Activated CD4-positive, alpha-beta T cell treated with anti-CD3 and anti-CD28 coated beads, Interleukin-2, amount 50 U/mL, for 1 hour (primary cell): ENCODE measurements at regions not wholly inside any gene's neighbourhood (a gene's known extent, or its start where the extent isn't known, plus 50 kb on each side); places are given as distances from the start of the nearest gene placed in this dataset.

Experiments
- DNase-seq: peaks from one replicate; pipeline ENCODE4 v3.0.0-alpha.2; 2020

DNA sequence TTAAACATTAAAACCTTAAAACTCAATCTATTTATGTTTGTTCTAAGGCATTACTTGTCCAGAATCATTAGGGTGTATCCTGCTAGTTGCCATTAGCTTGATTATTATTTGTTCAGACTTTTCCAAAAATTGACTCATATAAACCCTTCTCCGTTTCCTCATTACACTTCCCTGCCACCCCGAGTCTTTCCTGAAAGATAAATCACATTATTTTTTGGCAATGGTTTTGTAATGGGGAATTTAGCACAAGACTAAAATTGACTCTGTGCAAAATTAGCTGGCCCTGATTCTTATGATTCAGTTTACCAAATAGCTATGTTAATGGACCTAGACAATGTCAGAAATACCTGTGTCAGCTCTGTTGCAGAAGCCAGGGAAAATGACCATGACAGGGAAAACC lies 112.2 kb upstream of the NT5C1B start:
- no peak for DNase-seq

DNA sequence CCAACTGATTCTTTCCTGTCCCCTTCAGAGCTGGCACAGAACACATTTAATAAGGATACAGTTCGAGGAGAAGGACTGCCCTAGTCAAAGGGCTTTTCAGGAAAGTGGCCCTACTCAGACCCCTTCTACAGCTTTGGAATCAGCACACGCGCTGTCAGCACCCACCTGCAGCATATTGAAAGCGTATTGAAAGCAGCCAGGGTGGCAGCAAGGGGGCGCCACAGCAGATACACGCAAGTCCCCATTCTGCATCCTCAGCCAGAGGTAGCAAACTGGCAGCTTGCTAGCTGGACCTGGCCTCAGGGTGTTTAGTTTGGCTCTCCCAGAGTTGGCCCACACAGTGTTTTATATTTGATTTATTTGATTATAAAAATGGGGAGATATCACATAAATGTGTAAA lies 101.0 kb upstream of the NT5C1B start:
- no peak for DNase-seq

DNA sequence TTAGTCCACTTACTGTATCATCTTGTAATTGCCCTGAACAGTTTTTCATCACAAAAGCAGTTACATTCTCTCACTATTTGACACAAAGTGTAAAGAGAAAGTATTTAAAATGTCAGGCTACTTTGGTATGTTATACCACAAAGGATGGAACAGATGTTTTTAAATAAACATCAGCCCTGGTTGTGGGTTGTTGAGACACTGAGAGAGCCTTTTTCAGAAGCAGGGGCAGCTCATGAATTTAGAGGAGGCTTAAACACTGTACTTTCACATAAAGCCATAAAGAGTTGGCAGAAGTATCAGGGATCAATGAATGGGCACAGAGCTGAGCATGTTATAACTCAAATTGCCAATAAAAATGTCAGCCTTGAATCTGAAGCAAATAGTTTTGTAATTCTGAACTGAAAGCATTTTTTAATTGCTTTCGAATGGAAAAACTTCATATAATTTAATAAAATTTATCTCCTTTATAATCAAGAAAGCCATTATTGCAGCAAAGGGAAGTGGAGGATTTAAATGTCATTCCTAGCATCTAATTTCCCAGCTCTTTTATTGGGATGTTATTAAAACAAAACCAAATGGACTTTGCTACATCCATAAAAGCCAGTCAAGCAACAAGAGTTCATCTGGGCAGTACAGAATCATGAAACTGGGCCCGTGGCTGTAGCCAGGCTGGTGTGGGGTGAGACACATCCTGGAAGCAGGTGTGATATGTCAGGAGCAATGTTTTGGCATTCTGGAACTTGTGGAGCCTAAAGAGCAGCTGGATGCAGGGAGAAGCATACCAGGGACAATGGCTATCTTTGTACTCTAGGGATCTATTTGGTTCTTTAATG lies 95.1 kb upstream of the NT5C1B start:
- DNase-seq: no peak

DNA sequence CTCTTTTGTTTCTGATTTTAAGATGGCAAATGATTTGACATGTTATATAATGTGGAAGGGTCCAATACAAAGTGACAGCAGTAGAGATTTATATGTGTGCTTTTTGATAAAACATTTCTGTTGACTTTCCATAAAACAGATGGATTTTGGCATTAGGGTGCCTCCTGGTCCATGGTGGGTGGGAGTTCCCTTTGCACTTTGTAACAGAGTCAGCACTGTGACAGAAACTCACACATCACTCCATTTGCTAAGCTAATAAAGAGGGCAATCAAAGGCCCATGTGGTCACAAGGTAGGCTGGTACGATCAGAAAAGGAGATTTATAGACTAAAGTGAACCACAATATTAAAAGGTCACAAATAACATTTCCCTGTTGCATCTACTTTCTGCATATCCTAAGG lies 93.3 kb upstream of the NT5C1B start:
- no peak for DNase-seq

DNA sequence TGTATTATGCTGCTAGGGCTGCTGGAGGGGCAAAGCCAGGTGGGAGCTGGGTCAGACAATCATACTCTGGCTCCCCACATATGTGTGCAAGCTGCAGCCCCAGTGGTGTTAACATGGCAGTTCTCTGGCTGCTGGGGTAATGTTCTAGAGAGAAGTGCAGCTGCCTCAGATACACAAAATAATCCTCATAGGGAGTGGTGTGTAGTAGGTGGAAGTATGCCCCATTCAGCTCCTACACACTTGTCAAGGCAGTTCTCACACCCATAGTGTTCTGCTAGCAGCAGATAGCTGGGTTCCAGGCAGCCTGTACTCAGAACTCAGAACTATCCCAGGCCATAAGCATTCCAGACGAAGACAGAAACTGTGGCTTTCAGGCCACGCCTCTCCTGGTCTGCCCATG lies 87.9 kb upstream of the NT5C1B start:
- no peak for DNase-seq

DNA sequence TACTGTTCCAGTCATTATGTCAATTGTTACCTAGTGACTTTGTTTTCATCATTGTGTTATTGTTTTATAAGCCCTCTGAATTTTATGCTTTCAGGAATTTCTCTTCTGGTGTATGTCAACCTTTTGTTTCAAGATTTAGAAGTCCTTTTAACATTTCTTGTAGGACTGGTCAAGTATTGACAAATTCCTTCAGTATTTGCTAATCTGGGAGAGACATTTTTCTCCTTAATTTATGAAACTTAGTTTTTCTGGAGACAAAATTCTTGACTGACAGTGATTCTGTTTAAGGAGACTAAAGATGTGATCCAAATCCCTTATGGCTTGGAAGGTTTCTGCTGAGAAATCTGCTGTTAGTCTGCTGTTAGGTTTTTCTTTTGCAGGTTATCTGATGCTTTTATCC lies 84.9 kb upstream of the NT5C1B start:
- DNase-seq: no peak

- no peak for DNase-seq
Measured at GRCh38 chr2:18671363-18671762, 82.0 kb upstream of the NT5C1B start.

DNA sequence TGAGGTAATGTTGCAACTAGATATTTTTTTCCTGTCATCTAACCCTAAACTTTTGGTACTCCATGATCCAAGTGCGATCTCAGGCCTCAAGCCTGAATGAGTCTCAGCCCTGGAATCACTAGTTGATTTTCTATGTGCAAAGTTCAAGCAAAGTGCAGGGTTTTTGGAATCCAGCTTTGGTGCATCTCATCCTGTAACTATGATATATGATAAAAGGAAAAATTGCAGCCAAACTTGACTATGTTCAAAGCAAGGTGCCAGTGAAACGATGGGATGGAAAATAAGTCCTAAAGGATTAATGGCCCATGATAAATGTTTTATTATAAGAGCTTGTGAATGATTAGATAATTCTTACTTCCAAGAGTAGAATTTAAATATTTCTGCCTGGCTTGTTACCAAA lies 78.9 kb upstream of the NT5C1B start:
- DNase-seq: no peak

- DNase-seq: no peak
Measured at GRCh38 chr2:18664421-18664820, 75.1 kb upstream of the NT5C1B start.

DNA sequence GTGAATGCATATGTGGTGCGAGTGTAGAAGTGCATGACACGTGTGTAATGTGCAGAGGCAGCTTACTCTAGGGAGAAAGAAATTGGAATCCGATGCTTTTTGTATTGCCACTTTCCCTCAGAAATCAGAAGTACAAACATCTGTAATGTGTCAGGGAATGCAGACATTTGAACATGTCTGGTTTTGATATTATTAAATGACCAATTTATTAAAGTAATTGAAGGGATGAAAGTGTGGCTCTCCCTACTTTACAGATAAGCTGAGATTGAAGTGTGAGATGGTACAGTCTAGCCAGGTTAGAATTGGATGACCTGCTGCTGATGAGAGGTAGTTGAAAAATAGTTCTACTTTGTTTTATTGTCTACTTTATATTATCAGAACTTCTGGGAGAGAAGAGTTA lies 74.5 kb upstream of the NT5C1B start:
- DNase-seq: no peak

- no peak for DNase-seq
Measured at GRCh38 chr2:18662689-18663088, 73.3 kb upstream of the NT5C1B start.

- no peak for DNase-seq
Measured at GRCh38 chr2:18659915-18660314, 70.5 kb upstream of the NT5C1B start.

DNA sequence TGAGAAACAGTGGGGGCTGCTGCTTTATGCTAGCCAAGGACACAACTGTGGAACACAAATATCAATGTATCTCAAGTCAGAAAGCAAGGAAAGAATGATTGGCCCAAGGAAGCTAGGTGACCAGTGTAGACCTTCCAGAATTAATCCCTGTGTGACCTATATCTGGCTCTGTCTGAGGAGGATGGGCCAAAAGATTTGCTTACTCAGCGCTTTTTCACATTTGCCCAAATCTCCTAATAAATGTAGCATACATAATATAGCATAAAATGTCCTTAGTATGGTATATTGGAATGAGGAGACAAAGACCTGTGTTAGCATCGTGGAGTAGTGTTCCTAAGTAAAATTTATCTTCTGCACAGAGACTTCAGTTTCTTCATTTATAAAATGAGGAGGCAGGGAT lies 66.7 kb upstream of the NT5C1B start:
- no peak for DNase-seq

DNA sequence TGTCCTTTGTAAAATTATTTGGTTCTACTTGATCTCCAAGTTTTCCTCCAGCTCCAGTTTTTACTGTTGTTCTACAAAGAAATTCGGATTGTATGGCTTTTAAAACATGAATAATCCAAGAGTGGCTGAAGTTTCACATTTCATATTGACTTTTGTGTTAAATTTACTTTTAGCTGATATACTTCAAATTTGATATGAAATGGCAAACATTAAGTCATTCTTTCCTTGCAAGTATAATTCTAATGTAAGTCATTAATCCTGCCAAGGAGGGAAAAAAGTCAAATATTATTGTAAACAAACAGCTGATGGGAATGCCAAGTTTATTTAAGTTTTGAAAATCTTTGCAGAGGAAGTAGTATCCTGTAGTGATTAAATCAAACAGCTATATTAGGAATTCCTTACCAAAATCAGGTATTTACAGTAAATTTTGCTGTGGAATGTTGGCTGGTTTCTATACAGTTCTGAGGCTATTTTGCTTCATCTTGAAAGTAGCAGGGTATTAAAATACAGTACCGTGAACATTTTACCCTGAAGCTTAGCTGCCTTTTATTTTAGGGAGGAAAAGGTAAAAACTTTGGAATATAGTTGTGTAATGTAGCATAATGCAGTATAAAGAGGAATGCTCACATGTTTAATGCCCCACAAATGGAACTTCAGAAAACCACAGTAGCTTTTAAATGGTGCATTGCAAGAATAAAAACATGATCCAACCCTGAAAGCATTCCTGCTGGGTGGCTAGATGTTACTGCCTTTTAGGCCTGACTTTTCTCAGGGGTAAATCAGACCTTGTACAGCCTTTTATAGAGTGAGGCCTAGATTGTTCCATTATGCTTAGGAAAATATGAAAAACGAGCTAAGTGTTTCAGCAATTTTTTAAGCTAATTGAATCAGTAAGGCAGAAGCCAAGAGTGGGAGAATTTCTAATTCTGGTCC lies 62.7 kb upstream of the NT5C1B start:
- DNase-seq: no peak

DNA sequence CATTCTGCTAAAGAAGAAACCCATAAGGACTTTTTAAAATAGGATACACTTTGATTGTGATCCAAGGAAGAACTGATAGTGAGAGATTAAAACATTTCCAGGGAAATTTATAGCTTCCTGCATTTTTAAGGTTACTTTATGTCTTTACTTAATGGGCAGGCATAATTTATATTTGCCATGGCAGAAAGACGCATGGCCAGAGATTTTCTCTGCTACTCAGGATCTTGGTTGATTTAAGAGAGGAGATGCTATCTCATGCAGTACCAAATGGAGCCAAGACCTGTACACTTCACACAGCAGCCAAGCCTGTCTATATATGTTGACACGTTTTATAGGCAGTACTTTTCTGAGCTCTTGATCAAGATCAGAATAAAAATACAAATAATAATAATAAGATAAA lies 60.9 kb upstream of the NT5C1B start:
- DNase-seq: no peak

GRCh38 chr2:18649502-18650135 lies 60.2 kb upstream of the NT5C1B start:
- DNase-seq: no peak

DNA sequence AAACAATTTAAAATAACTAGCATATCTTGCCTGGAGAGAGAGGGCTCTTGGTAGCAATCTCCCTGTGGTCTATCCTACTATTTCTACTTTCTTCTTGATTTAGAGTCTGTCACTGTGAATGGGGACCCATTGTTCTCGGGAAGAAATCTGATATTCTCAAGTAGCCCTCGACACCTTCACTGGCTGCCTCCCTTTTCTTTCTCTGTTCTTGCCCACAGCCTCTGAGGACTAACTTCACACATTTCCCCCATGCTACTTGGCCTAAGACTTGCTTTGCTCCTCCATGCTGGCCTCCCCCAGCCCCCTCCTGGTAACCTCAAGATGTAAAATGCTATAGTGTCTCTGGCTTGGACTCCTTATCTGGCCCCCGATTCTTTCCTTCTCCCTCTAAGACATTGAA lies 58.8 kb upstream of the NT5C1B start:
- DNase-seq: no peak

- DNase-seq: no peak
Measured at GRCh38 chr2:18647731-18648130, 58.4 kb upstream of the NT5C1B start.

GRCh38 chr2:18645315-18645714 lies 55.9 kb upstream of the NT5C1B start:
- DNase-seq: no peak

DNA sequence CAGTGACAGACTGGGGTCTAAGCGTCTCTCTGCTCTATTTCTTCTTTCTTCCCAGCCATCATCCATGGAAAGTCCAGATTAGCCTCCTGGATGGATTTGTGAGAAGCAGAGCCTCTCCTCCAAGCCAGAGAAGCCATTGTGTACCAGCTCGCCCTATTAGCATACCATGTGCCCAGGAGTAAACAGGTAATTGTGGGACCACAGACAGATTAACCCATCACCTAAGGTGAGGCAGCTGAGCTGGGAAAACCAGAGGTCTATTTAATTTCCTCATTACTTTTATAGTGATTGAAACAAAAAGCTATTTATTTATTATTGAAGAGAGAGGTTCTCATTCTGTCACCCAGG lies 54.7 kb upstream of the NT5C1B start:
- DNase-seq: no peak

GRCh38 chr2:18643326-18644114 lies 54.2 kb upstream of the NT5C1B start:
- DNase-seq: no peak

- no peak for DNase-seq
Measured at GRCh38 chr2:18641823-18642222, 52.5 kb upstream of the NT5C1B start.
